ENCODE measurements at regions not wholly inside any gene's neighbourhood (a gene's known extent, or its start where the extent isn't known, plus 50 kb on each side); places are given as distances from the start of the nearest gene placed in this dataset.
"Not testable (repeated sequence)": the region's sequence is repeated elsewhere in the genome, so short reads cannot be mapped to it uniquely, and the experiment has no call there.

- DNase-seq: no peak
Observed at GRCh38 chr12:83886479-83886878, 1026.1 kb downstream of the SLC6A15 start.

- DNase-seq: not testable (repeated sequence)
Observed at GRCh38 chr12:83870921-83871599, 1041.5 kb downstream of the SLC6A15 start.

GRCh38 chr12:83866477-83866876 is 1046.1 kb downstream of the SLC6A15 start:
- DNase-seq: no peak

GRCh38 chr12:83865431-83865830 is 1047.2 kb downstream of the SLC6A15 start:
- no peak for DNase-seq

DNA sequence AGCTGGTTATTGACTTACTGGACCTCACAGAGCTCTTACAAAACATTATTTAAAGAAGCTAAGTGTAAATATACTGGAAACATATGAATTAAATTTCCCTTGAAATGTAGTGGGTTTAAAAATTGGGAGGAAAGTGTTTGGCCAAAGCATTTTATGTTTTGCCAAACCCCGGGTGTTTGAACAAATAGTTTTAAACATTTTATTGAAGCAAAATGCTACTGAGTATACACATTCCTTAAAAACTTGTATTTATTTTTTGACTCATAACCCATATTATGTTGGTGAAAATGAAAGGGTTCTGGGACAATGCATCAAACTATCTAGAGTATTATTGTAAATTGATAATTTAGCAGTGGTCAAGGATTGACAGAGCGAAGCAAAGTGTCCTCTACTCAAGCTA is 1048.5 kb downstream of the SLC6A15 start:
- DNase-seq: no peak

DNA sequence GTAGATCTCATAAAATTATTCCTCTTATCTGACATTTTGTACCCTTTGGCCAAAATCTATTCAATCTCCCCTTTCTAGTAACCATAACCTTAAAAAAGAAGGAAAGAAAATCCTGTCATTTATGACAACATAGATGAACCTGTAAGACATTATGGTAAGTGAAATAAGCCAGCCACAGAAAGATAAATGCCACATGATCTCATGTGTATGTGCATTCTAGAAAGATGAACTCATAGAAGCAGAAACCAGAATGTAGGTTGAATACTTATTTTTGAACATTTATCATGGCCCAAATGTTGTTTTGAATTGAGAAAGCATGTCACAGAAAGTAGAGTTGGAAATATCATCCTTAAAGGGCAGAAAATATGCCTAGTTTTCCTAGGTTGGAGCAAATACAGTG is 1053.6 kb downstream of the SLC6A15 start:
- DNase-seq: no peak

- no peak for DNase-seq
Observed at GRCh38 chr12:83856803-83857202, 1055.8 kb downstream of the SLC6A15 start.

DNA sequence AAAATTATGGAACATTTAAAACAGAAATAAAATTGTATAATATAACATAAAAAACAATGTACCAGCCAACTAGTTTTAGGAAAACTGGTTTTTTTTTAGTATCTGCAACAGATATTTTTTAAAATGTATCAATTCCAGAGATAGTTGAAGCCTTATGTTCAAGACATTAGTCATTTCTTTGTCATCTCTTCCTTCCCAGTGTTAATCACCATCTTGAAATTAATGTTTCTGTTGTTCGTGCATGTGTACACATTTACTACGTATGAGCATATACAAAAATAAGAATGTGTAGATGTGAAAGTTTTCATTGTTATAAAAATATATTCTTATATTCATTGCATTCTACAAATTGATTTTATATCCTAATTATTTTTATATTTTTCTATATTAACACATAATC is 1062.1 kb downstream of the SLC6A15 start:
- DNase-seq: no peak

GRCh38 chr12:83848702-83849101 is 1063.9 kb downstream of the SLC6A15 start:
- no peak for DNase-seq

GRCh38 chr12:83843541-83843940 is 1069.1 kb downstream of the SLC6A15 start:
- no peak for DNase-seq

DNA sequence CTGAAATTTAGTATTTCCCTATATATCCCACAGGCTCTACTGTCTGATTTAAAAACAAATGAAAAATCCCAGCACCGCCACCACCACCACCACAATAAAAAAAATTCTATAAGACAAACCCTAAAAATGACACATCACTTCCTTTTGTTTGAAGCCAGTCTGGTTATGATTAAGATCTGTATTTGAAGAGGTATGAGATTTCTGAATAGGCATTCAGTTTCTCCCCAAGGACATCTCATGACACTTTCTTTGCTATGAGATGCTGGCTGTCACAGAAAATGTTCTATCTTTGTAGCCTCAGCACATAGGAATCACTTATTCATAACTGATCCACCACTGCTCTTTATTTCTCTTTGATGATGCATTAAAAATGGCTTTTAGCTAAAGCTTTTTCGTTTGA is 1071.0 kb downstream of the SLC6A15 start:
- no peak for DNase-seq

DNA sequence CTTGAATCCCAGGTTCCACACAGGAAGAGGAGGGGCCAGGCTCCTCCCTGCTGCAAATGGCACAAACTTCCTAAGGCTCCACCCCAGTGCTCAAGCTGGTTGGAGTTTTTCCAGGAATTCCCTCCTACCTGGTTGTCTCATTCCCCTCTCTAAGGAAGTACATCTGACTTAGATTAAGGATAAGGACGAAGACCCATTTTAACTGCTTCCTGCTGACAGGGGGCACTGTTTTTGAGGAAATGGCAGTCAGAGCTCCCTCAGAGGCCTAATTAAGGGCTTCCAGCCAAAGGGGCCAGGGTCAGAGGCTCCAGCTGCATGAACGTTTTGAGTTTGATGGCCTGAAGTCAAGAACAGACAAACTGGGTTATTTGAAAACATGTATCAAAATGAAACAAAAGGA is 1084.7 kb downstream of the SLC6A15 start:
- DNase-seq: no peak

- DNase-seq: no peak
Observed at GRCh38 chr12:83827193-83827592, 1085.4 kb downstream of the SLC6A15 start.

GRCh38 chr12:83826112-83826511 is 1086.5 kb downstream of the SLC6A15 start:
- no peak for DNase-seq

GRCh38 chr12:83823386-83824045 is 1089.1 kb downstream of the SLC6A15 start:
- peak; percentile 18 for DNase-seq

DNA sequence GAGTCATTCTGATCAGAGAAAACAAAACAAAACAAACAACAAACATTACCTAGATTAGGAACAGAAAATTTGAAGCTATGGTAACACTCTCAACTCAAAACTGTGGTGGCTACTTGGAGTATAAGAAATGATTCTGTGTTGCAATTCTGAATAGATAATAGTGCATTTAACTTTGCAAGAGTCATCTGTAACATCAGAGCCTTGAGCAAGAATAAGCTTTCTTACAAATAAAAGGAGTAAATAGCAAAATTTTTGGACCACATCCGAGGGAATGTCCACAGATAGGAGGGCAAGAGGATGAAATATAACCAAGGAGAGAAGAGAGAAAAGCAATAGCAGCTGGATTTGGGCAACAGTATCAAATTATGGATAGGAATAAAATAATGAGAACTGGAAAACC is 1090.6 kb downstream of the SLC6A15 start:
- DNase-seq: no peak

DNA sequence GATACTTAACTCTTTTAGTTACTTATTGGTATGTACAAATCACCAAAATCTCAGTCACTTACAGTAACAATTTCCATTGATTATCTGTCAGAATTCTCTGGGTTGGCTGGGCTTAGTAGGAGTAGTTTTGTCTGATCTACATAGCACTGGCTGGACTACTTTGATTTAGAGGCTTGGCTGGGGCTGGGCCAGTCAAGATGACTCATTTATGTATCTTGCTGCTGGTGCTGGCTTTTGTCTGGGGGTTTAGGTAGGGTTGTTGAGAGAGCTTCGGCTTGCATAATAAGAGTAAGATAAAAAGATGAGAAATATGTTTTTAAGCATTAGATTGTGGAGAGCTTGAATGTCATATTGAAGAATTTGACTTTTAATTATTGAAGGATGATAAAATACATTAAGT is 1093.7 kb downstream of the SLC6A15 start:
- no peak for DNase-seq

GRCh38 chr12:83817730-83818129 is 1094.9 kb downstream of the SLC6A15 start:
- DNase-seq: no peak

DNA sequence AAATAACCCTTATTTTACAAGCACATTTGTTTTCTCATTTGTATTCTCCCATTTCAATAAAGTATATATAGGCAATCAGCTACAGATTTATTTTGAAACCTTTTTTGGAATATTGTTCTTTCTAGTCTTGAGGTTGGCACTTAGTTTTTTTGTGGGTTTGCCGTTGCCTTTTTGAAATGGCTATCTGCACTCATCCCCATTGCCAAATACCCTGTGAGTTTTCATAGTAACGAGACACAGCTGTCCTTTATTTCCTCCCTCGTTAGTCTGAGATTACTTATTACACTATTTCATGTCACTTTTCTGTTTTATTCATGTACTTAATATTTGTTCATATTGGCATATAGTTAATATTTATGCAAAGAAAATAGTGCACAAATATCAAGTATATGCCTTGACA is 1104.0 kb downstream of the SLC6A15 start:
- no peak for DNase-seq

DNA sequence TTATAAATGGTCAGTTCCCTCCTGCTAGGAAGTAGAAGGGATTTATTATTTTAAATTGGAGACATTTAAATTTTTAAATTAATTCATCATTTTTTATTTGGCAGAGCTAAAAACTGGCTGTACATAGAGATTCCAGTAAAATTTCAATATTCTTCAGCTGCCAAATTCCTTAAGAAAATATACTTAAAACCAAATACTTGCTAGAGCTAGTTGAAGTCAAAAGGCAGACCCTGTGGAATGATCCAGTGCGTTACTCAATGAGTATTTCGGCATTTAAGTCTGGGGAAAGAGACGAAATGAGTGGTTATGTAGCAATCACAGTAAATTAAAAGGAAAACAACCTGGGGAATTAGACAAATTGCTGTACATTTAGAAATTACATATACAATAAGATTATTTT is 1104.7 kb downstream of the SLC6A15 start:
- DNase-seq: no peak

- no peak for DNase-seq
Observed at GRCh38 chr12:83805873-83806272, 1106.7 kb downstream of the SLC6A15 start.

DNA sequence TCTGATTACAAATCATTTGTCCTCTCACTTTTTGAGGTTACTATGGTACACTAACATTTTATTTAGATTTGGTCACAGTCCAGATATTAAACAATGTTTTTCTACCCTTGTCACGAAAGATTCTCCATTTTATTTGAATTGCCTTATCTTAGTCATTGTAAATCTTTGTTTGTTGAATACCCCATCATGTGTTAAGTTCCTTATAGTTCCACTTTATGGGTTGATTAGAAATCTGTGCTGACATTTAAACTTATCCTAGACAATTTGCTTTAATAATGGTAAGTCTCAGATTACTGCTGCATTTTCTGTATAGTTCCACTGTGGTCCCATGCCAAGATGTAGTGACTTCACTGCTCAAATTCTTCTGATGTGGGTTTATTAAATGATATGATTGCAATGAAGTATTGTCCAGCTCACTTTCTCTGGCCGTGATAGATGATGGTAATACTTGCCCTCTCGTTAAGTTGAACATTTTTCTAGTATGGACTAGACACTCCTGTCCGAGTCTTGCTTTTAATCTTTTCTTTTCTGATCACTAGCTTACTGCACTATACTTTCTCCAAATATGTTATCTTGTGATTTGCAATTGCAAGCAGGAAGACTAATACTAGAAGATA is 1107.3 kb downstream of the SLC6A15 start:
- no peak for DNase-seq

- DNase-seq: no peak
Observed at GRCh38 chr12:83801972-83802371, 1110.6 kb downstream of the SLC6A15 start.

GRCh38 chr12:83800022-83800421 is 1112.6 kb downstream of the SLC6A15 start:
- no peak for DNase-seq
